GM12872 (cell line): ENCODE measurements at regions not wholly inside any gene's neighbourhood (a gene's known extent, or its start where the extent isn't known, plus 50 kb on each side); places are given as distances from the start of the nearest gene placed in this dataset.

Experiments used
- TF ChIP-seq, protein P1 (sequence below): IDR thresholded peaks from 3 replicates; pipeline ENCODE4 v1.5.1; 2011; ENCODE audit warnings: low read depth, mild to moderate bottlenecking, low read length, moderate library complexity; ENCODE audit not compliant: insufficient read depth

DNA sequence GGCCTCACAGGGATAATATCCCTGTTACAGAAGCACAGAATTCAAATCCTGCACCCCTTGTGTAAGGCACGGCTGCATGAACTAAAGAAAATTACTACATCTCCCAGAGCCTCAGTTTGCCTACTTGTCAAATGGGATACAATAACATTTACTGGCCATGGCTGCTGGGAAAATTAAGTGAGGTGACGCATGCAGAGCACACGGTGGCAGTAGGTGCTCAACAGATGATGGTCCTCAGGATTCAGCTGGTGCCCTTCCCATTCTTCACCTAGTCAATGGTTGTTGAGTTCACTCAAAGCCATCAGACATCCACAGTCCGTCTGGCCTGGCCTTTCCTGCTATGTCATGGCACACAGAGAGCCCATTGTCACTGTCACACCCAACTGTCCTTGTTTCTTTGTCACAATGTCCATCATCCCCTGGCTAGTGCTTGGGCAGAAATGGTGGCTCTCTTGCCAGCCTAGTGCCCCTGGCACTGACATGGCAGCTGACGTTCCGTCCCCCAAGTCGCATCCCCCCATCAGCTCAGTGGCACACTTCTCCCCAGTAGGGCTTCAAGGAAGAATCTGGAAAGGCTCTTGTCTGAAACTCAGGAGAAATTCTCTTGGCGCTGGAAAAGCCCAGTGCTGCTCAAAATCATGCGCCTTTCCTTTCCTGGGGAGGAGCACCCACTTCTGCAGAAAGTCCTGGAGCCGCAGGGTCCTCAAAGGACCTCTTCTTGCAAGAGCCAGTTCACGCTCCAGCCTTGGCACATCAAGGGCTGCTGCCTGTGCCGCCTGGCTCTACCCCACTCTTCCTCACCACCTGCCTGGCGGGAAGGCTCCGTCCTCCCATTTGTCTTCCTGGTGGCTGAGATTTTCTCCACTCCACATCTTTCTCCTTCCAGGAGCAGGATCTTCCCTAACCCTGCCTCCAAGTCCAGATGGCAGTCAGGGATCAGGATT lies 55.9 kb upstream of the SLC66A3 start:
- TF ChIP-seq, protein P1, sequence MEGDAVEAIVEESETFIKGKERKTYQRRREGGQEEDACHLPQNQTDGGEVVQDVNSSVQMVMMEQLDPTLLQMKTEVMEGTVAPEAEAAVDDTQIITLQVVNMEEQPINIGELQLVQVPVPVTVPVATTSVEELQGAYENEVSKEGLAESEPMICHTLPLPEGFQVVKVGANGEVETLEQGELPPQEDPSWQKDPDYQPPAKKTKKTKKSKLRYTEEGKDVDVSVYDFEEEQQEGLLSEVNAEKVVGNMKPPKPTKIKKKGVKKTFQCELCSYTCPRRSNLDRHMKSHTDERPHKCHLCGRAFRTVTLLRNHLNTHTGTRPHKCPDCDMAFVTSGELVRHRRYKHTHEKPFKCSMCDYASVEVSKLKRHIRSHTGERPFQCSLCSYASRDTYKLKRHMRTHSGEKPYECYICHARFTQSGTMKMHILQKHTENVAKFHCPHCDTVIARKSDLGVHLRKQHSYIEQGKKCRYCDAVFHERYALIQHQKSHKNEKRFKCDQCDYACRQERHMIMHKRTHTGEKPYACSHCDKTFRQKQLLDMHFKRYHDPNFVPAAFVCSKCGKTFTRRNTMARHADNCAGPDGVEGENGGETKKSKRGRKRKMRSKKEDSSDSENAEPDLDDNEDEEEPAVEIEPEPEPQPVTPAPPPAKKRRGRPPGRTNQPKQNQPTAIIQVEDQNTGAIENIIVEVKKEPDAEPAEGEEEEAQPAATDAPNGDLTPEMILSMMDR, result no peak

DNA sequence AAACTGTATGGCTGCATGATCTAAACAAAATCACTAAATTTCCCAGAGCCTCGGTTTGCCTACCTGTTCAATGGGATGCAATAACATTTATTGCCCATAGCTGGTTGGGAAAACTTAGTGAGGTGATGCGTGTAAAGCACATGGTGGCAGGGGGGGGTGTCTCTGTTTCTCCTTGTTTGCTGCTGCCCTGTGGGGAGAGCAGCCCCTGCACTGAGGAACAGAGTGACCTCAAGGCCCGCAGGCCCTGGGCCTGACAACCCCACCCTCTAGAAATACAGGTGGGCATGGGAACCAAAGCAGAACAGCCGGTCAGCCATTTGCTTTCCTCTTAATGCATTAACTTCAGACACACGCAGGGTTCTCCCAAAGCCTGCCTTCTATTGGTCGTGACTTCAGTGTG lies 55.1 kb upstream of the SLC66A3 start:
- TF ChIP-seq, protein P1, result no peak

DNA sequence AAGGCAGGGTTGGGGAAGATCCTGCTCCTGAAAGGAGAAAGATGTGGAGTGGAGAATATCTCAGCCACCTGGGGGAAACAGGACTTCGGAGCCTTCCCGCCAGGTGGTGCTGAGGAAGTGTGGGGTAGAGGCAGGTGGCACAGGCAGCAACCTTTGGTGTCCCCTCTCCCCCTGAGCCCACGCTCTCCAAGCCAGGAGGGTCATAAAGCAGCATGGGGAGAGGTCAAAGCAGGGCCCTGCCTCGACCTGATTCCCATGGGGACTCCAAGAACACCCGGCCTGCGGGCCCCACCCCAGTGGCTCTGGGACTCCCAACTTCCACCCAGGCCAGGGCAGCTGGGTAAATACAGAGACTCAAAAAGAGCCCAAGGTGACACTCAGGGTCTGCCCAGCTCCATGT lies 54.3 kb upstream of the SLC66A3 start:
- TF ChIP-seq, protein P1, result no peak

DNA sequence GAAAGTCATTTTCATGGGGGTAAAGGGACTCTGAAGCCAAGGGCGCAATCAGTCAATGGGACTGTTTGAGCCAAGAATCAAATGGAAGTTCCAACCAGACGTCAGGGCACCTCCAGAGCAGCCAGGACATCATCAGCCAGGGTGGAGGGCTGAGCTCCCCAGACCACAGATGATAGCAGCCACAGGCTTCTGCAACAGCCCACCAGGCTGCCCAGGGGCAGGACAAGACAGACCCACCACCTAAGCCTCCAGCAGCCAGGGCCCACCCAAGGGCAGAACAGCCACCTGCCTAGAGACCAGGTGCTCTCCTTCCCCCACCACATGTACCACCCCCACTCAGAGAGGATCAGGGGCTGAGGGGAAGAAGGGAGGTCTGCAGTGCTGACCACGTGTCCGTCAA lies 53.8 kb upstream of the SLC66A3 start:
- TF ChIP-seq, protein P1, result no peak

DNA sequence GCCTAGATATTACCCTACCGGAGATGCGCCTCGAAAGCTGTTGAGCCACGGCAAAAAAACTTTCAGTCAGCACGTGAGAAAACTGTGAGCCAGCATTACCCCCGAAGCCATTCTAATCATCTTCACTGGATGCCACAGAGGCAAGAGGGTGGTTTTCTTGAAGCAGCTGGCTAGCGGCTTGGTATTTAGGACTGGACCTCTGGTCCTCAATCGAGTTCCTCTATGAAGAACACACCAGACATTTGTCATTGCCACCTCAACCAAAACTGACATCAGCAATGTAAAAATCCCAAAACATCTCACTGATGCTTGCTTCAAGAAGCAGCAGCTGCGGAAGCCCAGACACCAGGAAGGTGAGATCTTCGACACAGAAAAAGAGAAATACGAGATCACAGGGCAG lies 52.8 kb upstream of the SLC66A3 start:
- TF ChIP-seq, protein P1, result no peak

DNA sequence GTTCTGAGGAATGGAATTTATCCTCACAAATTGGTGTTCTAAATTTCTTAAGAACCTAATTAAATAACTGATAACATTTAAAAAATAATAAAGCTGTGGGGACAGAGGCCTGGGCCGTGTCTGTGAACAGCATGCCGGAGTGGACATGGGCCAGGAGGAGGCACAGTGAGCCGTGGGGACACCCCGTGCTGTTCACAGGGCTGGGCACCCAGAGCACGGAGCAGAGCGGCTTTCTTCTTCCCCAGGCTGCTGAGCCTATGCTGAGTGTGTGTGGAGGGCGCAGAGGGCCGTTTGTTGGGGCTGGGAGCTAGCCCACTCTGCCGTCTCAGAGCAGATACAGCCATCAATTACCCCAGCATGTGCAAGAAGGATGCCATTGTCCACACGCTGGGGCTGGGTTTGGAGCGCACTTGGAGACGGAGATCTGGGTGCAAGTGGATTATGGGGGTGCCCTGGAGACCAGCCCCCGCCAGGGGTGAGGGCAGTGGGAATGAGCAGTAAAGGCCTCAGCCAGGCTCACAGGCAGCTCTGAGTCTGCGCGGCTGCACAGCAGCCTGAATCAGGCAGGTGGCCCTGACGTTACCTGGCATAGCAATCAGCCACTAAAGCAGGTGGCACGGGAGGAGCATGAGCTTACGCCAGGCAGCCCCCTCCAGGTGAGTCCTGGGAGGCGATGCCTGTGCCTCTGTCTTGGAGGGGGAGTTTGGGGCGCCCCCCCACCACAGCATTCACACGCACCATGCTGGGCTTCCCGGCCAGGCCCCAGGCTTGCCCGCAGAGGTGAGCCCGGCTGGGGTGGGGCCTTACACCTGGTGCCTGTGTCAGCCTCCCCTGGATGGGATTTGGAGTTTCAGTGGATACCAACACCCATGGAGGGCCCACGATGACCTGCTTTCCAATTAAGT lies 52.1 kb upstream of the SLC66A3 start:
- TF ChIP-seq, protein P1, result no peak
